WTC11 (cell line): ENCODE measurements at regions not wholly inside any gene's neighbourhood (a gene's known extent, or its start where the extent isn't known, plus 50 kb on each side); places are given as distances from the start of the nearest gene placed in this dataset.

ENCODE experiments used
- TF ChIP-seq, protein P1 (sequence below): sonication (generic); formaldehyde crosslinking; conservative IDR thresholded peaks from 2 replicates; pipeline ENCODE4 v1.8.1; 2022; ENCODE audit warnings: mild to moderate bottlenecking, missing genetic modification reagents
- TF ChIP-seq, protein P2 (sequence below): sonication (generic); formaldehyde crosslinking; IDR thresholded peaks from 2 replicates; pipeline ENCODE4 v1.8.1; 2022; ENCODE audit warnings: low read depth, mild to moderate bottlenecking, moderate library complexity, missing genetic modification reagents, borderline replicate concordance

DNA sequence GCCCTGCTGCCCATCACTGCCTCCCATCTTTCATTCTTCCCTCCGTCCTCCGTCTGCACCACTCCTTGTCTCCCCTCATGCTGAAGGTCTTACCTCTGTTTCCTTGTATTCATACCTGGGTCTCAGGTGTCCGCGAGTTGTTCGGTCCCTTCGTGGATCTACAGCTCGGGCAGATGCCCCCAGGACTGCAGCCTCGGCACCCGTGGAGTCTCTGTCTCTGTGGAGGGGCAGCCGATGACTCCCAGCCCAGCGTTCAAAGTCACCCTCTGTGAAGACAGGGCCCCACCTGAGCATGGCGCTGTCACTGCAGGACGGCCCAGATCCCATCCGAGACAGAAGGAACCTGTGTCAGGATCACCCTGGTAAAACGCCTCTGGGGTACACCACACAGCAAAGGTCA, 480.0 kb upstream of the SALL3 start:
- TF ChIP-seq, protein P1, sequence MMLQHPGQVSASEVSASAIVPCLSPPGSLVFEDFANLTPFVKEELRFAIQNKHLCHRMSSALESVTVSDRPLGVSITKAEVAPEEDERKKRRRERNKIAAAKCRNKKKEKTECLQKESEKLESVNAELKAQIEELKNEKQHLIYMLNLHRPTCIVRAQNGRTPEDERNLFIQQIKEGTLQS (CRISPR knock-in tag) = no peak
- TF ChIP-seq, protein P2, sequence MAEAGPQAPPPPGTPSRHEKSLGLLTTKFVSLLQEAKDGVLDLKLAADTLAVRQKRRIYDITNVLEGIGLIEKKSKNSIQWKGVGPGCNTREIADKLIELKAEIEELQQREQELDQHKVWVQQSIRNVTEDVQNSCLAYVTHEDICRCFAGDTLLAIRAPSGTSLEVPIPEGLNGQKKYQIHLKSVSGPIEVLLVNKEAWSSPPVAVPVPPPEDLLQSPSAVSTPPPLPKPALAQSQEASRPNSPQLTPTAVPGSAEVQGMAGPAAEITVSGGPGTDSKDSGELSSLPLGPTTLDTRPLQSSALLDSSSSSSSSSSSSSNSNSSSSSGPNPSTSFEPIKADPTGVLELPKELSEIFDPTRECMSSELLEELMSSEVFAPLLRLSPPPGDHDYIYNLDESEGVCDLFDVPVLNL (CRISPR knock-in tag) = no peak
